Thyroid gland (tissue), 4 donors: ENCODE measurements at regions not wholly inside any gene's neighbourhood (a gene's known extent, or its start where the extent isn't known, plus 50 kb on each side); places are given as distances from the start of the nearest gene placed in this dataset.
"Not testable (repeated sequence)": the region's sequence is repeated elsewhere in the genome, so short reads cannot be mapped to it uniquely, and the experiment has no call there.

Source experiments
- POLR2A ChIP-seq, 2 donors: fragments of 450-650 bp; IDR thresholded peaks; one replicate each; pipeline ENCODE4 v1.6.1; 2017; ENCODE audit warnings: antibody characterized with exemption in 2 of 2, mild to moderate bottlenecking in 2 of 2, moderate library complexity in 1 of 2
- TF ChIP-seq, protein P1 (sequence below), 6 experiments: fragments of 200-600 bp in 3 of 6; fragments of 450-650 bp in 3 of 6; sonication (generic) in 3 of 6; IDR thresholded peaks; one replicate each; pipeline ENCODE4 v1.5.1; 2016 to 2019; ENCODE audit warnings: antibody characterized with exemption in 6 of 6, mild to moderate bottlenecking in 2 of 6, inconsistent platforms in 1 of 6, moderate library complexity in 1 of 6

DNA sequence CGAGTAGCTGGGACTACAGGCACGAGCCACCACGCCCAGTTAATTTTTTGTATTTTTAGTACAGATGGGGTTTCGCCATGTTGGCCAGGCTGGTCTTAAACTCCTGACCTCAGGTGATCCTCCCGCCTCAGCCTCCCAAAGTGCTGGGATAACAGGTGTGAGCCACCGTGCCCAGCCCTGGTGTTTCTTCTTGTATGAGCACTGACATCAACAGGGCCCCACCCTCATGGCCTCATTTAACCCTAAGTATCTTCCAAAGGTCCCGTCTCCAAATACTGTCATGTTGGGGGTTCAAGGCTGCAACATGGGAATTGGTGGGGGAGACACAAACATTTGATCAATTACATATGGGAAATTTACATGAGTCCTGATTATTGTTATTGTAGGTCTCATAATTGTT is 122.9 kb upstream of the DOK5 start:
- TF ChIP-seq, protein P1, sequence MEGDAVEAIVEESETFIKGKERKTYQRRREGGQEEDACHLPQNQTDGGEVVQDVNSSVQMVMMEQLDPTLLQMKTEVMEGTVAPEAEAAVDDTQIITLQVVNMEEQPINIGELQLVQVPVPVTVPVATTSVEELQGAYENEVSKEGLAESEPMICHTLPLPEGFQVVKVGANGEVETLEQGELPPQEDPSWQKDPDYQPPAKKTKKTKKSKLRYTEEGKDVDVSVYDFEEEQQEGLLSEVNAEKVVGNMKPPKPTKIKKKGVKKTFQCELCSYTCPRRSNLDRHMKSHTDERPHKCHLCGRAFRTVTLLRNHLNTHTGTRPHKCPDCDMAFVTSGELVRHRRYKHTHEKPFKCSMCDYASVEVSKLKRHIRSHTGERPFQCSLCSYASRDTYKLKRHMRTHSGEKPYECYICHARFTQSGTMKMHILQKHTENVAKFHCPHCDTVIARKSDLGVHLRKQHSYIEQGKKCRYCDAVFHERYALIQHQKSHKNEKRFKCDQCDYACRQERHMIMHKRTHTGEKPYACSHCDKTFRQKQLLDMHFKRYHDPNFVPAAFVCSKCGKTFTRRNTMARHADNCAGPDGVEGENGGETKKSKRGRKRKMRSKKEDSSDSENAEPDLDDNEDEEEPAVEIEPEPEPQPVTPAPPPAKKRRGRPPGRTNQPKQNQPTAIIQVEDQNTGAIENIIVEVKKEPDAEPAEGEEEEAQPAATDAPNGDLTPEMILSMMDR (IDR thresholded peaks at IDR 0.05), result not testable (repeated sequence)
- TF ChIP-seq POLR2A (IDR thresholded peaks at IDR 0.05), result not testable (repeated sequence)
